HEK293T (cell line): ENCODE measurements at regions not wholly inside any gene's neighbourhood (a gene's known extent, or its start where the extent isn't known, plus 50 kb on each side); places are given as distances from the start of the nearest gene placed in this dataset.

Experiments
- FOXA1 ChIP-seq: fragments of 450-650 bp; IDR thresholded peaks from 2 replicates; pipeline ENCODE4 v1.6.1; 2016; ENCODE audit warnings: mild to moderate bottlenecking
- FOXM1 ChIP-seq: fragments of 450-650 bp; IDR thresholded peaks from 2 replicates; pipeline ENCODE4 v1.6.1; 2017; ENCODE audit warnings: mild to moderate bottlenecking, borderline replicate concordance

DNA sequence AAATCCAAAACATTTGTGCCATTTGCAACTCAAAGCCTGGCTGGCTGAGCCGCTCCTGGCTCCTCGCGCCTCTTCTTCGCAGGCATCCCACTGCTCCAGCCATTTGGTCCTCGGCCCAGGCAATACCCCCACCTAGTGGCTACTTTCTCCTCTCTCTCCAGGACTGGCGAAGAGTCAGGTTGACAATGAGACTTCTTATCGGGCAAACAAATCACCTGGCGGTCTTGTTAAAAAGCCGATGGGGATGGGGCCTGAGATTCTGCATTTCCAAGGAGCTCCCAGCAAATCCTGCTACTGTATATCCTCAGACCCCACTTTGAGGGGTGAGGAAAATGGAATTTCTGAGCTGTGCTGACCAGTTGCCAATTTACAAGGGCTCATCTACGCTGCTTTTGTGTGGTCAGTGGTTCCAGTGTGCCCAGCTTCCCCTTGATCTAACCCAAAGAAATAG lies 89.0 kb downstream of the ISX start:
- TF ChIP-seq FOXM1 (no peak), FOXA1 (no peak)
